Psoas muscle (tissue), 7 donors: ENCODE measurements at regions not wholly inside any gene's neighbourhood (a gene's known extent, or its start where the extent isn't known, plus 50 kb on each side); places are given as distances from the start of the nearest gene placed in this dataset.

Source experiments
- ATAC-seq, 4 donors: fragments of 200-7000 bp; cut with Tn5 transposase; one replicate each; pipeline ENCODE4 v1.9.1; 2020; ENCODE audit warnings: moderate library complexity in 3 of 4, mild to moderate bottlenecking in 2 of 4
- DNase-seq, 2 donors: peaks; one replicate each; pipeline ENCODE4 v3.0.0-alpha.2; 2020
- H3K27ac ChIP-seq: fragments of 200-600 bp; one replicate; pipeline ENCODE4 v1.8.0; 2022
- H3K27me3 ChIP-seq, 3 donors: fragments of 200-600 bp in 1 of 3; one replicate each; pipeline versions ENCODE4 v1.6.1 to v1.8.0; 2013 to 2022; ENCODE audit warnings: low read length in 2 of 3, mild to moderate bottlenecking in 2 of 3, moderate library complexity in 1 of 3; ENCODE audit not compliant: insufficient read depth in 3 of 3
- H3K36me3 ChIP-seq, 2 donors: fragments of 200-600 bp in 1 of 2; one replicate each; pipeline versions ENCODE4 v1.6.1 to v1.8.0; 2013 to 2022; ENCODE audit warnings: low read depth in 1 of 2, mild to moderate bottlenecking in 1 of 2, moderate library complexity in 1 of 2; ENCODE audit not compliant: insufficient read depth in 1 of 2
- H3K4me1 ChIP-seq: fragments of 200-600 bp; one replicate; pipeline ENCODE4 v1.8.0; 2022
- H3K4me3 ChIP-seq: fragments of 200-600 bp; one replicate; pipeline ENCODE4 v1.8.0; 2022; ENCODE audit warnings: mild to moderate bottlenecking
- H3K9me3 ChIP-seq: fragments of 200-600 bp; one replicate; pipeline ENCODE4 v1.8.0; 2022
- WGBS, 3 donors: extraction: QIAGEN DNeasy Blood & Tissue Kit; methylation state at CpG; one replicate each; pipeline versions ENCODE4 v1.1.6 to v1.1.7; 2013; 5-methylcytosine and 5-hydroxymethylcytosine counted together
- intact Hi-C, 2 donors: fragments of 100-400 bp; cut with DNase I; formaldehyde crosslinking; loops; one replicate each; pipeline versions ENCODE4 v1.11.0 to v1.14.2; 2022
- TF ChIP-seq, protein P1 (sequence below): fragments of 200-600 bp; IDR thresholded peaks from one replicate; pipeline ENCODE4 v1.8.0; 2022; ENCODE audit warnings: antibody characterized with exemption
- donor health status: healthy with polysubstance abuse.
- donor health status: DM: no; HTN: no; CAD: no; lungs with moderate emphysema.
- donor health status: Bipolar disorder and iron deficiency.
- donor health status: healthy.
- donor health status: DM: yes; HTN: yes; CAD: no.
- donor health status: DM: no; HTN: no; CAD: no.
- donor health status: DM: yes; HTN: yes; CAD: no.

DNA sequence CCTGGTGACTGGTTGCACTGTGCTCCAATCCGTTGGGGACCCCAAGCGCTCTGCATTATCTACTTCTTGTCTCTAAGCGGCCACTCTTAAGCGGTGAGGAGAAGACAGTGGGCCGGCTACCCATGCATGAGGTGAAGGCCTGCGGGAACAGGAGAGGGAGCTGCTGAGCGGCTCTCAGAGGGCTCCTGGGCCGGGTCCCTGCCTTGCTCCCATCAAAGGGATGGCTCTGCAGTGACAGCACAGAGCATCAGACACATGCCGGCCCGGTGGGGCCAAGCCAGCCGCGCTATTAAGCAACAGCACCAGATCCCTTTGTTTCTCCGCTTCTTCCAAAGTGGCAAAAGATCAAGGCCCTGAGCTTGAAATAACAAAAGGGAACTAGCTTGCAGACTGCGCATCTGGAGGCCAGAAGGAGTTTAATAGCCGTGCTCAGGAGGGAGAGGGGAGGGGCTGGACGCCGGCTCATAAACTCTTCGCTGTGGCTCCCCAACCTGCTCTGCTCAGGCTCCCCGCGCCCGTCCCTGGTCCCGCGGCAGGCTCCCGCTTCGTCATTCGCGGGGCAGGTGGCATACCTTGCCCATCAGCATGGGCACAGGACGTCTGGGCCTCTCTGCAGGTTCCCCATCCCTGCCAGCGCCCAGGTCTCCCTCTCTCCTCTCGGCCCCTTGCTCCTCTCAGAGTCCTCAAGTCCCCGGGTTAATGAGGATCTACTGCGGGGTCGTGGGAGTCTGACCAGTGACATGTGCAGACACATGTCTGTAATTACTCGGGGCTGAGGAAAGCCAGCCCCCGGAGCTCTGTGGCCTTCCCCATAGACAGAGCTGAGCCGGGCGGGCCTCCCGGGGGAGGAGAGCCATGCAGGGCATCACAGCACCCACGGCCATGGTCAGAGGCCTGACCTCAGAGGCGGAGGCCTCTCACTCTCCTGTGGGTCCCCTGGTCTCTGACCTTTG, 96.7 kb downstream of the ASB1 start:
- no peak overlapping the region for H3K4me3 ChIP-seq
- no peak overlapping the region for H3K27ac ChIP-seq
- intact Hi-C loops, result no loop called here
- 43 to 53% (median 48%) methylated on average over 37 to 40 of the region's 40 CpGs for WGBS, 3 donors
- no peaks in the 10 kb centered on the region for H3K36me3 ChIP-seq
- DNase-seq, result peak; percentile 63 to 79
- TF ChIP-seq, protein P1, sequence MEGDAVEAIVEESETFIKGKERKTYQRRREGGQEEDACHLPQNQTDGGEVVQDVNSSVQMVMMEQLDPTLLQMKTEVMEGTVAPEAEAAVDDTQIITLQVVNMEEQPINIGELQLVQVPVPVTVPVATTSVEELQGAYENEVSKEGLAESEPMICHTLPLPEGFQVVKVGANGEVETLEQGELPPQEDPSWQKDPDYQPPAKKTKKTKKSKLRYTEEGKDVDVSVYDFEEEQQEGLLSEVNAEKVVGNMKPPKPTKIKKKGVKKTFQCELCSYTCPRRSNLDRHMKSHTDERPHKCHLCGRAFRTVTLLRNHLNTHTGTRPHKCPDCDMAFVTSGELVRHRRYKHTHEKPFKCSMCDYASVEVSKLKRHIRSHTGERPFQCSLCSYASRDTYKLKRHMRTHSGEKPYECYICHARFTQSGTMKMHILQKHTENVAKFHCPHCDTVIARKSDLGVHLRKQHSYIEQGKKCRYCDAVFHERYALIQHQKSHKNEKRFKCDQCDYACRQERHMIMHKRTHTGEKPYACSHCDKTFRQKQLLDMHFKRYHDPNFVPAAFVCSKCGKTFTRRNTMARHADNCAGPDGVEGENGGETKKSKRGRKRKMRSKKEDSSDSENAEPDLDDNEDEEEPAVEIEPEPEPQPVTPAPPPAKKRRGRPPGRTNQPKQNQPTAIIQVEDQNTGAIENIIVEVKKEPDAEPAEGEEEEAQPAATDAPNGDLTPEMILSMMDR, result no peak
- no peaks in the 10 kb centered on the region for H3K4me1 ChIP-seq
- H3K9me3 ChIP-seq, result no peaks in the 10 kb centered on the region
- H3K27me3 ChIP-seq, result no peaks in the 10 kb centered on the region
- ATAC-seq, result peak in 3 of 4 donors; percentile 58 to 70 (median 61)

DNA sequence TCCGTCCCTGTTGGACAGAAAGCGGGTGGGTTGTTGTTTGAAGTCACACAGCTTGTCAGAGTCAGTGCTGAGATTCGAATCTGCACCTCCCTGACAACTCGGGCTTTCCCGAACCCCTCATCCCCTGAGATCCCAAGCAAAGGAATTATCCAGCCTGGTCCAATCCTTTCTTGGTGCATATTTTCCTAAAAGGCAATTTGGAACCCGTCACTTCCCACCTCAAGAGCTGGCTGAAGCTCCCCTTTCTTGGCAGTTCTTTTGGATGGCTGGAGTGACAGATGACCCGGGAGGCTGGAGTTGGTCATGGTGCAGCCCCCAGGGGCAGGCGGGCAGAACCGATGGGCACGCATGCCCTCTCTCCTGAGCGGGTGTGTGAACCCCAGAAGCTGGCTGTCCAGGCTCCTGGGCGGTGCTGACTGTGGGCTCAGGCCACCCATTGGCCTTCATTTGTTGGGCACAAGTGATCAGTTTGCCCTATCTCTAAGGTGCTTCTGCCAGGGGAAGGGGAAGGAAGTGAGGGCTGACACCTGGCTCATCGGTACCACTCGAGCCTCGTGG, 97.8 kb downstream of the ASB1 start:
- TF ChIP-seq, protein P1, result no peak

DNA sequence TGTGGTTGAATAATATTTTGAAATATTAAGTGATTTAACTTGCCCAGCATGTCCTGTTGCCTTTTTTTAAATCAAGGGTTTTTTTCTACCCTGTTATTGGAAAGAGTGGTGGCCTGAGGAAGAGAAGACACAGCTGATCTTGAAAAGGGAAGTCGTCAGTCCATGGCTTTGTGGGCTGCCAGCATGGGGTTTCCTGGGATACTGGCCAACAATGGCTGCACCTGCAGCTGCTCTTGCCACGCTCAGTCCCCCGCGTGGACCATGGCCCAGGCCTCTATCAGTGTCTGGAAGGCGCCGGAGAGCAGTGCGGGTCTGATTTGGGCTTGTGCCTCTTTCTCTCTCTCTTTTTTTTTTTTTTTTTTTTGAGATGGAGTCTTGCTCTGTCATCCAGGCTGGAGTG, 99.3 kb downstream of the ASB1 start:
- 34 to 57% (median 41%) methylated on average over 7 of the region's 7 CpGs for WGBS, 3 donors
- intact Hi-C loops, result no loop called here
- ATAC-seq, result no peak

More for the DNA sequence above, 97.8 kb downstream of the ASB1 start:
- Histone ChIP-seq H3K36me3 (no peaks in the 10 kb centered on the region), H3K27me3 (no peaks in the 10 kb centered on the region), H3K27ac (no peak overlapping the region), H3K9me3 (no peaks in the 10 kb centered on the region), H3K4me1 (no peaks in the 10 kb centered on the region), H3K4me3 (no peak overlapping the region)
- DNase-seq, result no peak
- 90 to 93% (median 90%) methylated on average over 15 of the region's 15 CpGs for whole genome bisulfite sequencing, 3 donors
- ATAC-seq, result no peak
- intact Hi-C loops, result no loop called here

DNA sequence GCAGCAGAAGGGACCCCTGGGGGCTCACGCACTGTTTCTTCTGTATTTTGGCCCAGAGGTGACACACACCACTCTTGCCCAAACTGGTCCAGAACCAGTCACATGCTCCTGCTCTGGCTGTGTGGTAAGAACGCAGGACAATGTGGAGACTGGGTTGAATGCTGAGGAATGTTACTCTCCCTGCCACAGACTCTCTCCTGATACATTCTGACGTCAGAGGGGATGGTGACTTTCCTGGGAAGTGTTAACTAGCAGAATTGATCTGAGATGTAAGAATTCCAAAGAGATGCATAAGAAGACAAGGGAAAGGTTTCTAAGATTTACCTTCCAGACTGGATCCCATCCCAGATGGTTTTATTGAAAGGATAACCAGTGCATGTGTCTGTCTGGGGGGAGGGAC, 100.8 kb downstream of the ASB1 start:
- Histone ChIP-seq H3K27me3 (no peaks in the 10 kb centered on the region), H3K4me1 (no peaks in the 10 kb centered on the region), H3K4me3 (no peak overlapping the region), H3K36me3 (no peaks in the 10 kb centered on the region), H3K9me3 (peaks cover 4% of the 10 kb centered on the region), H3K27ac (no peak overlapping the region)
- ATAC-seq (no peak), DNase-seq (no peak)
- intact Hi-C loops, result no loop called here
- TF ChIP-seq, protein P1, result no peak
- 63 to 76% (median 73%) methylated on average over 3 of the region's 3 CpGs for WGBS, 3 donors

More for the DNA sequence above, 99.3 kb downstream of the ASB1 start:
- H3K9me3 ChIP-seq, result no peaks in the 10 kb centered on the region
- H3K4me3 ChIP-seq, result no peak overlapping the region
- TF ChIP-seq, protein P1, result no peak
- no peaks in the 10 kb centered on the region for H3K4me1 ChIP-seq
- H3K36me3 ChIP-seq, result no peaks in the 10 kb centered on the region
- H3K27me3 ChIP-seq, result no peaks in the 10 kb centered on the region
- no peak overlapping the region for H3K27ac ChIP-seq
- DNase-seq, result no peak
